GM23248 (cell line): ENCODE measurements at regions not wholly inside any gene's neighbourhood (a gene's known extent, or its start where the extent isn't known, plus 50 kb on each side); places are given as distances from the start of the nearest gene placed in this dataset.
"Not testable (repeated sequence)": the region's sequence is repeated elsewhere in the genome, so short reads cannot be mapped to it uniquely, and the experiment has no call there.

Experiments used
- DNase-seq: peaks from one replicate; pipeline ENCODE4 v3.0.0-alpha.2; 2015
- H2AFZ ChIP-seq: fragments of 200-600 bp; sonication (generic); 2 replicates; pipeline ENCODE4 v1.6.1; 2016; ENCODE audit warnings: antibody characterized with exemption
- H3F3A ChIP-seq: fragments of 200-600 bp; sonication (generic); 2 replicates; pipeline ENCODE4 v1.6.1; 2016; ENCODE audit warnings: mild to moderate bottlenecking, antibody characterized with exemption, mixed run types; ENCODE audit not compliant: insufficient read depth
- H3K27ac ChIP-seq: fragments of 200-600 bp; sonication (generic); 2 replicates; pipeline ENCODE4 v1.5.1; 2016; ENCODE audit warnings: mild to moderate bottlenecking
- H3K27me3 ChIP-seq: fragments of 200-600 bp; sonication (generic); replicated peaks from 2 replicates; pipeline ENCODE4 v1.6.1; 2016; ENCODE audit warnings: mild to moderate bottlenecking; ENCODE audit not compliant: insufficient read depth
- H3K36me3 ChIP-seq: fragments of 200-600 bp; sonication (generic); 2 replicates; pipeline ENCODE4 v1.6.1; 2016; ENCODE audit warnings: low read depth, mild to moderate bottlenecking
- H3K4me1 ChIP-seq: fragments of 200-600 bp; sonication (generic); 2 replicates; pipeline ENCODE4 v1.6.1; 2016; ENCODE audit warnings: mild to moderate bottlenecking; ENCODE audit not compliant: insufficient read depth
- H3K4me2 ChIP-seq: fragments of 200-600 bp; sonication (generic); one replicate; pipeline ENCODE4 v1.6.1; 2016; ENCODE audit warnings: mild to moderate bottlenecking; ENCODE audit not compliant: unreplicated experiment
- H3K4me3 ChIP-seq: fragments of 200-600 bp; sonication (generic); 2 replicates; pipeline ENCODE4 v1.5.1; 2016; ENCODE audit warnings: mild to moderate bottlenecking
- H3K79me2 ChIP-seq: fragments of 200-600 bp; sonication (generic); 2 replicates; pipeline ENCODE4 v1.6.1; 2016; ENCODE audit warnings: mild to moderate bottlenecking; ENCODE audit not compliant: insufficient read depth
- H3K9ac ChIP-seq: fragments of 200-600 bp; sonication (generic); 2 replicates; pipeline ENCODE4 v1.6.1; 2016; ENCODE audit warnings: mild to moderate bottlenecking
- H3K9me2 ChIP-seq: fragments of 200-600 bp; sonication (generic); 2 replicates; pipeline ENCODE4 v1.6.1; 2016; ENCODE audit warnings: mixed run types, mild to moderate bottlenecking, moderate library complexity; ENCODE audit not compliant: insufficient read depth
- H3K9me3 ChIP-seq: fragments of 200-600 bp; sonication (generic); one replicate; pipeline ENCODE4 v1.6.1; 2017; ENCODE audit warnings: low read depth
- H4K20me1 ChIP-seq: fragments of 200-600 bp; sonication (generic); 2 replicates; pipeline ENCODE4 v1.6.0; 2016; ENCODE audit not compliant: insufficient read depth
- EZH2 ChIP-seq: fragments of 200-600 bp; sonication (generic); IDR thresholded peaks from 2 replicates; pipeline ENCODE4 v1.6.1; 2018; ENCODE audit warnings: antibody characterized with exemption, mild to moderate bottlenecking; ENCODE audit not compliant: insufficient read depth, poor library complexity, severe bottlenecking
- EZH2phosphoT487 ChIP-seq: fragments of 200-600 bp; sonication (generic); IDR thresholded peaks from 2 replicates; pipeline ENCODE4 v1.6.1; 2018; ENCODE audit warnings: antibody characterized with exemption, moderate library complexity, mild to moderate bottlenecking, low read depth; ENCODE audit not compliant: insufficient read depth
- WGBS, 2 experiments: methylation state at CpG; one replicate each; pipeline ENCODE4 v1.1.6; 2015 to 2017; ENCODE audit warnings: low lambda C conversion rate in 2 of 2, low coverage in 1 of 2; ENCODE audit errors: missing lambda C conversion rate in 2 of 2; 5-methylcytosine and 5-hydroxymethylcytosine counted together
- in situ Hi-C: fragments of 300-500 bp; cut with MboI; formaldehyde crosslinking; loops from 2 replicates; pipeline ENCODE4 v1.15.0; 2020

- no peaks in the 10 kb centered on the region for H3K9me2 ChIP-seq
- no peak for TF ChIP-seq EZH2phosphoT487
- TF ChIP-seq EZH2, result no peak
- H4K20me1 ChIP-seq, result no peaks in the 10 kb centered on the region
- DNase-seq, result no peak
- no peaks in the 10 kb centered on the region for H3K36me3 ChIP-seq
- in situ Hi-C loops, result no loop called here
- H3K27me3 ChIP-seq, result no peaks in the 10 kb centered on the region
- no peaks in the 10 kb centered on the region for H3K79me2 ChIP-seq
- H3K9ac ChIP-seq, result no peak overlapping the region
- 88 to 89% methylated on average over 5 of the region's 5 CpGs for WGBS, 2 experiments
- H3K4me2 ChIP-seq, result no peak overlapping the region
- no peak overlapping the region for H3K4me3 ChIP-seq
- H3K27ac ChIP-seq, result no peak overlapping the region
- no peaks in the 10 kb centered on the region for H3K9me3 ChIP-seq
- no peaks in the 10 kb centered on the region for H3K4me1 ChIP-seq
- no peak overlapping the region for H2AFZ ChIP-seq
- H3F3A ChIP-seq, result no peaks in the 10 kb centered on the region
These were observed 152.0 kb upstream of the PTPN1 start for GRCh38 chr20:50358166-50358565.

DNA sequence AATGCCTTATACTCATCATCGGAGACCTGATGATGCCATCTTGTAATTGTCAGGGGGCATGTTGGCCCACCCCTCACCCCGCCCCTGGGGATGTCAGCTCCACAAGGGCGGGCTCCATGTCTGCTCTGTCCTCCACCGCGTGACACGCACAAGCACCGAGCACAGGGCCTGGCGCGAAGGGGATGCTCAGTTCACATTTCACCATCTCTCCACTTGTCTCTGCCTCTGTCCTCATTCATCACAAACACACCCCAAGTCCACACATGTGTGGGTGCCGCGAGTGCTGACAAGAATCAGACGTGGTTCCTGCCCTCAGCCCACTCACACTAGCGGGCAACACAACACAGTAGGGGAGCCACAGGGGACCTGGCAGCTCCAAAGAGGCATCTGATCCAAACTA is 151.2 kb upstream of the PTPN1 start:
- TF ChIP-seq EZH2phosphoT487 (no peak), EZH2 (no peak)
- no peak overlapping the region for H2AFZ ChIP-seq
- no peak overlapping the region for H3K4me3 ChIP-seq
- no peak for DNase-seq
- no peaks in the 10 kb centered on the region for H3K36me3 ChIP-seq
- in situ Hi-C loops, result no loop called here
- H3K27ac ChIP-seq, result no peak overlapping the region
- H3K9me3 ChIP-seq, result no peaks in the 10 kb centered on the region
- H4K20me1 ChIP-seq, result no peaks in the 10 kb centered on the region
- no peaks in the 10 kb centered on the region for H3K9me2 ChIP-seq
- H3K4me2 ChIP-seq, result no peak overlapping the region
- H3F3A ChIP-seq, result no peaks in the 10 kb centered on the region
- H3K9ac ChIP-seq, result no peak overlapping the region
- no peaks in the 10 kb centered on the region for H3K79me2 ChIP-seq
- no peaks in the 10 kb centered on the region for H3K27me3 ChIP-seq
- no peaks in the 10 kb centered on the region for H3K4me1 ChIP-seq
- WGBS, 2 experiments, result 90 to 92% methylated on average over 11 to 13 of the region's 13 CpGs

- Histone ChIP-seq H3F3A (no peaks in the 10 kb centered on the region), H3K4me2 (no peak overlapping the region), H3K79me2 (no peaks in the 10 kb centered on the region), H3K36me3 (no peaks in the 10 kb centered on the region), H3K27ac (no peak overlapping the region), H4K20me1 (no peaks in the 10 kb centered on the region), H3K27me3 (no peaks in the 10 kb centered on the region), H3K9ac (no peak overlapping the region), H3K4me1 (no peaks in the 10 kb centered on the region), H2AFZ (no peak overlapping the region), H3K9me3 (no peaks in the 10 kb centered on the region), H3K9me2 (no peaks in the 10 kb centered on the region), H3K4me3 (no peak overlapping the region)
- in situ Hi-C loops, result no loop called here
- TF ChIP-seq EZH2 (no peak), EZH2phosphoT487 (no peak)
- no peak for DNase-seq
- WGBS, 2 experiments, result 83 to 86% methylated on average over 8 of the region's 8 CpGs
These were observed 150.5 kb upstream of the PTPN1 start for GRCh38 chr20:50359607-50360217.

- Histone ChIP-seq H3K9me2 (no peaks in the 10 kb centered on the region), H3K27ac (no peak overlapping the region), H3K4me1 (no peaks in the 10 kb centered on the region), H3K4me3 (no peak overlapping the region), H3K9me3 (no peaks in the 10 kb centered on the region), H4K20me1 (no peaks in the 10 kb centered on the region), H3K36me3 (no peaks in the 10 kb centered on the region), H3K9ac (no peak overlapping the region), H2AFZ (no peak overlapping the region), H3F3A (no peaks in the 10 kb centered on the region), H3K4me2 (no peak overlapping the region), H3K79me2 (no peaks in the 10 kb centered on the region), H3K27me3 (no peaks in the 10 kb centered on the region)
- DNase-seq, result no peak
- in situ Hi-C loops, result no loop called here
- 79 to 84% methylated on average over 8 of the region's 8 CpGs for WGBS, 2 experiments
- TF ChIP-seq EZH2phosphoT487 (no peak), EZH2 (no peak)
These were observed 149.9 kb upstream of the PTPN1 start for GRCh38 chr20:50360218-50360672.

DNA sequence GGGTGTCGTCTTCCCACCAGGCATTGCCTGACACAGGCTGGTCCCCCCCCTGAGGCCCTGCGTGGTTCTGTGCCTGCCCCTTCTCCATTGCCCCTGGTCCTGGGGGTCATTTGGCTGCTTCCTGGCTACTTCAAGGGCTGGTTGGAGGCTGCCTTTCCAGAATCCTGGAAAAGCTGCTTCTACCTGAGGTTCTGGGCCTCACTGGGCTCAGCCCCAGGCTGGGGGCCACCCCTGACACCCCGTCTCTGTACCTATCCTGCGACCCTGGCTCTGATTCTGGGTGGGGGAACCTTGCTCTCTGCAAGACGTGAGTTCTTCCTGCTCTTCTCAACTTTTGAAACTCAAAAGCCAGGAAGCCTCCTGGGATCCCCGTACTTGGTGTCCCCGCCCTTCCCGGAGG is 149.3 kb upstream of the PTPN1 start:
- 90 to 93% methylated on average over 8 of the region's 8 CpGs for WGBS, 2 experiments

GRCh38 chr20:50362177-50362576 is 148.0 kb upstream of the PTPN1 start:
- H3K79me2 ChIP-seq, H3K4me1 ChIP-seq, H3K9ac ChIP-seq, H3K27ac ChIP-seq, H3K4me3 ChIP-seq, H3K4me2 ChIP-seq, H3K27me3 ChIP-seq, DNase-seq, H4K20me1 ChIP-seq, H3K9me2 ChIP-seq, in situ Hi-C loops, H3K36me3 ChIP-seq, H2AFZ ChIP-seq, H3K9me3 ChIP-seq, H3F3A ChIP-seq: not testable (repeated sequence)
- 81 to 86% methylated on average over 6 of the region's 6 CpGs for WGBS, 2 experiments

More for the DNA sequence above, 149.3 kb upstream of the PTPN1 start:
- in situ Hi-C loops, result no loop called here
- Histone ChIP-seq H3K9me2 (no peaks in the 10 kb centered on the region), H3K79me2 (no peaks in the 10 kb centered on the region), H2AFZ (no peak overlapping the region), H3F3A (no peaks in the 10 kb centered on the region), H3K27me3 (no peaks in the 10 kb centered on the region), H4K20me1 (no peaks in the 10 kb centered on the region), H3K9ac (no peak overlapping the region), H3K36me3 (no peaks in the 10 kb centered on the region), H3K27ac (no peak overlapping the region), H3K9me3 (no peaks in the 10 kb centered on the region), H3K4me3 (no peak overlapping the region), H3K4me1 (no peaks in the 10 kb centered on the region), H3K4me2 (no peak overlapping the region)
- no peak for DNase-seq
- TF ChIP-seq EZH2 (no peak), EZH2phosphoT487 (no peak)
